IMR-90 (cell line): ENCODE measurements at regions not wholly inside any gene's neighbourhood (a gene's known extent, or its start where the extent isn't known, plus 50 kb on each side); places are given as distances from the start of the nearest gene placed in this dataset.

Experiments used
- ATAC-seq: fragments of 200-7000 bp; cut with Tn5 transposase; 2 replicates; pipeline ENCODE4 v1.9.1; 2020; ENCODE audit warnings: low read depth, mild to moderate bottlenecking, moderate library complexity
- BruUV-seq: library from RNA; stranded (reverse); fragments of 400-500 nt; replicated peaks from 2 replicates; lab custom pipeline; 2021; lab: Mats Ljungman, UMichigan
- CTCF ChIA-PET: fragments of 300-600 bp; formaldehyde crosslinking; extraction: SDS; loops from one replicate; lab custom pipeline; 2021; ENCODE audit warnings: antibody characterized with exemption; lab: Yijun Ruan, JAX
- POLR2A ChIA-PET: fragments of 300-600 bp; sonication (Branson Sonifier 250); formaldehyde crosslinking; loops from one replicate; lab custom pipeline; 2022; ENCODE audit warnings: antibody characterized with exemption; ENCODE audit not compliant: unreplicated experiment; lab: Charles Lee
- DNase-seq: peaks from one replicate; pipeline ENCODE4 v3.0.0; 2013
- H2AFZ ChIP-seq: replicated peaks from 2 replicates; pipeline ENCODE3; 2013; ENCODE audit warnings: low read length, mild to moderate bottlenecking; ENCODE audit not compliant: poor library complexity
- H2AK5ac ChIP-seq: 2 replicates; pipeline ENCODE4 v1.6.1; 2013; ENCODE audit warnings: low read depth, low read length, inconsistent platforms
- H2AK9ac ChIP-seq: replicated peaks from 2 replicates; pipeline ENCODE3; 2013; ENCODE audit warnings: mild to moderate bottlenecking, low read depth, low read length, moderate library complexity; ENCODE audit not compliant: poor library complexity
- H2BK120ac ChIP-seq: 2 replicates; pipeline ENCODE4 v1.6.1; 2013; ENCODE audit warnings: low read depth, low read length, inconsistent platforms
- H2BK15ac ChIP-seq: 3 replicates; pipeline ENCODE4 v1.6.1; 2013; ENCODE audit warnings: low read depth, low read length, inconsistent platforms
- H2BK20ac ChIP-seq: 2 replicates; pipeline ENCODE4 v1.6.1; 2013; ENCODE audit warnings: low read depth, mild to moderate bottlenecking, inconsistent platforms, low read length, moderate library complexity
- H2BK5ac ChIP-seq: 2 replicates; pipeline ENCODE4 v1.6.1; 2013; ENCODE audit warnings: mild to moderate bottlenecking, low read depth, low read length, inconsistent platforms; ENCODE audit not compliant: poor library complexity, severe bottlenecking
- H3K14ac ChIP-seq: replicated peaks from 2 replicates; pipeline ENCODE4 v1.6.1; 2013; ENCODE audit warnings: low read depth, low read length, inconsistent platforms
- H3K18ac ChIP-seq: 2 replicates; pipeline ENCODE4 v1.6.1; 2013; ENCODE audit warnings: low read depth, low read length, control low read depth
- H3K23ac ChIP-seq: 2 replicates; pipeline ENCODE4 v1.6.1; 2013; ENCODE audit warnings: low read depth, low read length, inconsistent platforms
- H3K27ac ChIP-seq: 2 replicates; pipeline ENCODE4 v1.5.1; 2013; ENCODE audit warnings: mild to moderate bottlenecking, control low read depth, low read length; ENCODE audit not compliant: insufficient read depth
- H3K27me3 ChIP-seq: 2 replicates; pipeline ENCODE4 v1.6.1; 2013; ENCODE audit warnings: low read length; ENCODE audit not compliant: control insufficient read depth, insufficient read depth
- H3K36me3 ChIP-seq: 2 replicates; pipeline ENCODE4 v1.6.1; 2013; ENCODE audit warnings: low read length, mixed read lengths; ENCODE audit not compliant: control insufficient read depth, insufficient read depth
- H3K4ac ChIP-seq: 2 replicates; pipeline ENCODE4 v1.6.1; 2013; ENCODE audit warnings: low read depth, low read length, inconsistent platforms
- H3K4me1 ChIP-seq: 2 replicates; pipeline ENCODE4 v1.6.1; 2013; ENCODE audit warnings: low read length, mixed read lengths; ENCODE audit not compliant: control insufficient read depth, insufficient read depth
- H3K4me2 ChIP-seq: 2 replicates; pipeline ENCODE4 v1.6.1; 2013; ENCODE audit warnings: low read depth, mild to moderate bottlenecking, control low read depth, low read length, moderate library complexity
- H3K4me3 ChIP-seq: 2 replicates; pipeline ENCODE4 v1.5.1; 2013; ENCODE audit warnings: low read depth, mild to moderate bottlenecking, control low read depth, low read length, moderate library complexity; ENCODE audit not compliant: insufficient read depth
- H3K56ac ChIP-seq: 2 replicates; pipeline ENCODE4 v1.6.1; 2013; ENCODE audit warnings: low read length, inconsistent platforms; ENCODE audit not compliant: insufficient read depth; ENCODE audit errors: extremely low read depth
- H3K79me1 ChIP-seq, 2 experiments: 2 replicates each; pipeline ENCODE4 v1.6.1; 2013; ENCODE audit warnings: low read length in 2 of 2, inconsistent platforms in 1 of 2, low read depth in 1 of 2
- H3K9ac ChIP-seq: 2 replicates; pipeline ENCODE4 v1.6.1; 2013; ENCODE audit warnings: low read depth, low read length, control low read depth
- H3K9me1 ChIP-seq: 2 replicates; pipeline ENCODE4 v1.6.1; 2013; ENCODE audit warnings: low read length, inconsistent platforms; ENCODE audit not compliant: insufficient read depth
- H3K9me3 ChIP-seq: 2 replicates; pipeline ENCODE4 v1.6.1; 2013; ENCODE audit warnings: low read length; ENCODE audit not compliant: control insufficient read depth, insufficient read depth
- H4K20me1 ChIP-seq: 2 replicates; pipeline ENCODE4 v1.6.1; 2013; ENCODE audit warnings: low read length, inconsistent platforms; ENCODE audit not compliant: insufficient read depth
- H4K5ac ChIP-seq: 2 replicates; pipeline ENCODE4 v1.6.1; 2013; ENCODE audit warnings: mild to moderate bottlenecking, low read depth, low read length, control low read depth
- H4K8ac ChIP-seq, 2 experiments: 2 replicates each; pipeline ENCODE4 v1.6.1; 2013; ENCODE audit warnings: low read depth in 2 of 2, low read length in 2 of 2, control low read depth in 1 of 2, inconsistent platforms in 1 of 2
- H4K91ac ChIP-seq: 2 replicates; pipeline ENCODE4 v1.6.1; 2013; ENCODE audit warnings: low read depth, low read length, inconsistent platforms; ENCODE audit not compliant: insufficient read depth
- BHLHE40 ChIP-seq: fragments of 150-350 bp; IDR thresholded peaks from 2 replicates; pipeline ENCODE4 v1.6.1; 2016; ENCODE audit warnings: mild to moderate bottlenecking, low read depth, low read length
- CEBPB ChIP-seq: IDR thresholded peaks from 2 replicates; pipeline ENCODE4 v1.6.1; 2012; ENCODE audit warnings: low read depth, low read length, improper control_type of control experiment
- CHD1 ChIP-seq: IDR thresholded peaks from 2 replicates; pipeline ENCODE4 v1.6.1; 2012; ENCODE audit warnings: low read depth, low read length, improper control_type of control experiment
- ELK1 ChIP-seq: fragments of 150-350 bp; IDR thresholded peaks from 2 replicates; pipeline ENCODE4 v1.6.1; 2016; ENCODE audit warnings: low read depth, mild to moderate bottlenecking, low read length, moderate library complexity, borderline replicate concordance
- FOS ChIP-seq: fragments of 150-350 bp; IDR thresholded peaks from 2 replicates; pipeline ENCODE4 v1.6.1; 2016; ENCODE audit warnings: low read depth, low read length
- MAZ ChIP-seq: IDR thresholded peaks from 2 replicates; pipeline ENCODE4 v1.6.1; 2012; ENCODE audit warnings: low read depth, mild to moderate bottlenecking, low read length, improper control_type of control experiment, moderate library complexity, borderline replicate concordance
- NFE2L2 ChIP-seq: fragments of 150-350 bp; IDR thresholded peaks from 2 replicates; pipeline ENCODE4 v1.6.1; 2016; ENCODE audit warnings: low read depth, mild to moderate bottlenecking, low read length
- RCOR1 ChIP-seq: IDR thresholded peaks from 2 replicates; pipeline ENCODE4 v1.6.1; 2012; ENCODE audit warnings: mild to moderate bottlenecking, low read length, improper control_type of control experiment; ENCODE audit not compliant: insufficient replicate concordance
- RFX5 ChIP-seq: IDR thresholded peaks from 2 replicates; pipeline ENCODE4 v1.8.0; 2012; ENCODE audit warnings: low read depth, mild to moderate bottlenecking, low read length, moderate library complexity
- USF2 ChIP-seq: fragments of 150-350 bp; IDR thresholded peaks from 2 replicates; pipeline ENCODE4 v1.6.1; 2017; ENCODE audit warnings: mild to moderate bottlenecking, antibody characterized with exemption, low read length, low read depth
- WGBS, 2 experiments: methylation state at CpG; one replicate each; pipeline versions ENCODE4 v1.1.5 to v1.1.7; 2013; ENCODE audit warnings: missing lambda C conversion rate in 2 of 2; ENCODE audit not compliant: insufficient read length in 1 of 2; ENCODE audit errors: extremely low coverage in 2 of 2; 5-methylcytosine and 5-hydroxymethylcytosine counted together
- dilution Hi-C: fragments of 300-500 bp; cut with HindIII; formaldehyde crosslinking; loops from one replicate; pipeline ENCODE4 v1.14.3; 2018; ENCODE audit warnings: low sequenced_read_pairs; ENCODE audit not compliant: unreplicated experiment
- in situ Hi-C: fragments of 300-500 bp; cut with MboI; formaldehyde crosslinking; loops from 3 replicates; pipeline ENCODE4 v1.14.3; 2019; ENCODE audit warnings: low sequenced_read_pairs, inconsistent platforms, mixed read lengths
- intact Hi-C: fragments of 100-400 bp; cut with micrococcal nuclease; formaldehyde crosslinking; loops from 2 replicates; pipeline ENCODE4 v1.10.0; 2022

DNA sequence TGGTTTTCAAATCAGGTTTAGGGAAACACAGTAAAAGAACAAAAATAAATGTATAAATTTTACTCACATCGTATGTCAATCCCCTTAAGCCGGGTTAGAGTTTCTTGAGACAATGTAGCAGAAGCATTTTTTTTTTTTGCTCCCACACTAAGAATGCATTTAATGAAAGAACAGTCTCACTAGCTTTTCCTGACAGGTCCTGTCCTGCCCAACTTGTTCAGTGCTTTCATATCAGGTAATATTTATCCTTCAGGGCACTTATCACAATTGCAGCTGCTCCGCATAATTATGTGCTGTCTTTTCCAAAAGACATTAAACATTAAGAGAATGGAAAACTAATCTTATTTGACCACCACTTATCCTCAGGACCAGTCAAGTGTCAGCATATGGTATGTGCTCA is 632.0 kb downstream of the HTR1B start:
- dilution Hi-C loops, result no loop called here

More for the DNA sequence above, 632.0 kb downstream of the HTR1B start:
- Histone ChIP-seq H3K23ac (no peak overlapping the region), H3K9ac (no peak overlapping the region), H3K4ac (no peak overlapping the region), H3K4me2 (no peak overlapping the region), H3K18ac (no peak overlapping the region), H3K4me1 (no peaks in the 10 kb centered on the region), H3K9me1 (no peaks in the 10 kb centered on the region), H4K91ac (no peak overlapping the region), H2AFZ (no peak overlapping the region), H2BK20ac (no peak overlapping the region), H2BK15ac (no peak overlapping the region), H3K27me3 (no peaks in the 10 kb centered on the region), H4K20me1 (no peaks in the 10 kb centered on the region), H2BK120ac (no peak overlapping the region), H3K36me3 (no peaks in the 10 kb centered on the region), H3K27ac (no peak overlapping the region), H3K14ac (no peak overlapping the region), H3K4me3 (no peak overlapping the region), H2AK9ac (no peak overlapping the region), H3K9me3 (no peaks in the 10 kb centered on the region), H3K79me1 (no peaks in the 10 kb centered on the region), H4K8ac (no peak overlapping the region), H3K56ac (no peak overlapping the region), H2BK5ac (no peak overlapping the region), H4K5ac (no peak overlapping the region), H2AK5ac (no peak overlapping the region)
- no peak for TF ChIP-seq MAZ
- no peak for TF ChIP-seq ELK1
- TF ChIP-seq FOS, result no peak
- TF ChIP-seq CHD1, result no peak
- TF ChIP-seq CEBPB, result no peak
- TF ChIP-seq NFE2L2, result no peak
- no peak for TF ChIP-seq RCOR1
- TF ChIP-seq BHLHE40, result no peak
- TF ChIP-seq USF2, result no peak
- TF ChIP-seq RFX5, result no peak
- intact Hi-C loops, result no loop called here
- DNase-seq (no peak), ATAC-seq (no peak)
- ChIA-PET POLR2A (interaction anchor here (0.5 kb wide), 1 partner anchor 430 kb away, joined by 3 read pairs; no protein-coding TSS in a partner anchor), CTCF (interaction anchor here (0.7 kb wide), 2 partner anchors 392 to 940 kb away, joined by 3 to 6 read pairs; no protein-coding TSS in a partner anchor)
- BruUV-seq, result no TSS peak
- no CpG with 5 or more reads among the region's 3 CpGs for WGBS, 2 experiments
- in situ Hi-C loops, result no loop called here
